Stimulated activated CD4-positive, alpha-beta T cell treated with anti-CD3 and anti-CD28 coated beads, Interleukin-2, amount 100 ng/mL, for 24 hours (primary cell): ENCODE measurements at regions not wholly inside any gene's neighbourhood (a gene's known extent, or its start where the extent isn't known, plus 50 kb on each side); places are given as distances from the start of the nearest gene placed in this dataset.

Source experiments
- DNase-seq, 2 donors: peaks; one replicate each; pipeline ENCODE4 v3.0.0-alpha.2; 2020

DNA sequence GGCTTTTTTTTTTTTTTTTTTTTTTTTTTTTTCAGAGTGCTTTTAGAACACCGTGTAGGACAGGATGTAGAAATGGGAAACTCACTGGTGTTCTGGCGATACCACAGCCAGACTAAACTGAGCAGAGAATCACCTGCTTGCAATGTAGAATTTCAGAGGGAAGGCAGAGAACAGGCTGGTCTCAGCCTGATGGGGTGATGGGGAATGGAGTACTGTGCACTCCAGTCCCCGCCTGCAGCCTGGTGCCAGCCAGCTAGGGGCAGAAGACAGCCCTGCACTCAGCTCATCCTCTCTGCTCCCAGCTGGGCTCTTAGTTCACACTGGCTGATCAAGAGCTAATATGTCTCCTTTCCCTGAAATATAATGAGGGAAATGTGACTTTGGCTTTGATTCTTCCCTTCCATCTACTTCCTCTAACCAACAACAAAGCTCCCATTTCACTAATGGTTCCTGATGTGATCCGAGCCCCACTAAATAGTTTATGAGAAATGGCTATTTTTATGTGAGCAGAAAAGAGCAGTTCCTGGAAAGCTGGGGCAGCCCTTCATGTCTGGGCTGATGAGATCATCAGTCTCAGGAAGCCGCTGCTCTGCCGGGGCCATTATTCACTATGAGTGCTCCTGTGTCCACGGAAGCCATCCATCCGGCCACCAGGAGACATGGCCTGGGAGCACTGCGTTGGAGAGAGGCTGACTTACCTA, 209.7 kb downstream of the GADD45G start:
- no peak for DNase-seq

DNA sequence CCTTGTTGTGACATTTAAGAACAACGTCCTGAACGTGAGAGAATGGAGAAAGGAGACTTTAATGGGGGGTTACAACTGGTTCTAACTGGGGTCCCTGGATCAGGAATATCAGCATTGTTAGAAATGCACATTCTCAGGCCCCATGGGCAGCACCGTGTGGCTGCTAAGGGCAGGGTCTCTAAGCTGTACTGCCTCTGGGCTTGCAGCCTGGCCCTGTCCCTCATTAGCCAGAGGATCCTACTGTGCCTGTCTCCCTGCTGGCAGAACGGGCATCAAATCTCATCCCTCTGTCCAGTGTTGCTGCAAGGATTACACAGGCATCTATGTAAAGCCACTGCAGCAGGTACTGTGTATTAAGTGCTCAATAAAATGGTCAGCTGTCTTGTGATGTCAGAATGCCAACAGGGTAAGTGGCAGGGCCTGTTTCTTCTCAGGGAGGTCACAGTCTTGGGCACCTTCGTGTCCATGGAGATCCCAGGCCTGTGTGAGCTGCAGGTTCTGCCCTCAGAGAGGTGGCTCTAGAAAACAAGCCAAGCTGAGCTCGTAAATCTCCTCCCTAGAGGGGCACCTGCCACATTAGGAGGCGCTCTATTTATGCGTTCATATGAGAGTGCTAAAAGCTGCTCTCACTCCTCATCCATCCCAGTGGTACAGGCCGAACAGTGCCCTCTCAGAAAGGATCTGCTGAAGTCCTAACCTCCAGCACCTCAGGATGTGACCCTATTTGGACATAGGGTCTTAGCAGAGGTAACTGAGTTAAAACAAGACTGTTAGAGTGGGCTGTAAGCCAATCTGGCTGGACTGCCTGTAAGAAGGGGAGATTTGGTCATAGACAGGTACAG, 210.5 kb downstream of the GADD45G start:
- no peak for DNase-seq

GRCh38 chr9:89815903-89816573, 211.2 kb downstream of the GADD45G start:
- DNase-seq = no peak

- no peak for DNase-seq
Measured at GRCh38 chr9:89817151-89817950, 212.5 kb downstream of the GADD45G start.

DNA sequence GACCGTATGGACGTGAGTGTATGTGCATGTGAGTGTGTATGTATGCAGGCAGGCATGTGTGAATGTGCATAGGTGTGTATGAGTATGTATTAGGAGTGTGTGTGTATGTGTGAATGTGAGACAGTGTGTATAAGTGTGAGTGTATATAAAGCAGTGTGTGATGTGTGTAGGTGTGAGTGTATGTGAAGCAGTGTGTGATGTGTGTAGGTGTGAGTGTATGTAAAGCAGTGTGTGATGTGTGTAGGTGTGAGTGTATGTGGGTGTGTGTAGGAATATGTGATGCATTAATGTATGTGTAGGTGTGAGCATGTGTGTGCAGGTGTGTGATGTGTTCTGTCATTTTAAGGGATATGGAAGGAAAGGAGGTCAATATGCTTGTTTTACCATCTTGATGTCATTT, 215.5 kb downstream of the GADD45G start:
- DNase-seq = no peak

- no peak for DNase-seq
Measured at GRCh38 chr9:89821081-89821480, 216.3 kb downstream of the GADD45G start.

DNA sequence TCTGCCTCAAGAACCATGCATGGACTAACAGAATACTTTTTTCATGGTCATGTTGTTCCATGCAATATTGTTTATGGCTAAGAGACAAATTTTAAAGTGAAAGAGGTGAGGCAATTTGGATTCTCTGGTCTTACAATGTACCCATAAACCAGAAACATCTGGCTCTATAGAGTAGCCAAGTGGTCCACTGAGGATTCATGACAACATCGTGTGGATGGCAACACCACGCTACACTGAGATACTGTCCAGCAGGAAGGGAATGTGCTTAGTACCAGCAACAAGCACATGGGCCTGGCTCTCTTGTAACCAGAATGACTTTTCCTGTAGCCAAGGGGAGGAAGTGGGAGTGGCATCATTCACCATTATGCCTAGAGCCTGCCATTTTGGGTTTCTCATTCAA, 218.2 kb downstream of the GADD45G start:
- DNase-seq = no peak

DNA sequence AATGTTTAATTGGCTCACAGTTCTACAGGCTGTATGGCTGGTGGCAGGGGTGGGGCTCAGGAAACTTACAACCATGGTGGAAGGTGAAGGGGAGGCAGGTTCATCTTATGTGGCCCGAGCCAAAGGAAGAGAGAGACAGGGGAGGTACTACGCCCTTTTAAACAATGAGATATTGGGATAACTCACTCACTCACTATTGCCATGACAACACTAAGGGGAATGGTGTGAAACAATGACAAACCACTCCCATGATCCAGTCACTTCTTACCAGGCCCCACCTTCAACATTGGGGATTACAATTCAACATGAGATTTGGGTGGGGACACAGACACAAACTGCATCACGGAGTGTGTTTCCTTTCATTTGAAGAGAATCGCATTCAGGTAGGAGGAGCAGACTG, 220.9 kb downstream of the GADD45G start:
- DNase-seq = no peak

DNA sequence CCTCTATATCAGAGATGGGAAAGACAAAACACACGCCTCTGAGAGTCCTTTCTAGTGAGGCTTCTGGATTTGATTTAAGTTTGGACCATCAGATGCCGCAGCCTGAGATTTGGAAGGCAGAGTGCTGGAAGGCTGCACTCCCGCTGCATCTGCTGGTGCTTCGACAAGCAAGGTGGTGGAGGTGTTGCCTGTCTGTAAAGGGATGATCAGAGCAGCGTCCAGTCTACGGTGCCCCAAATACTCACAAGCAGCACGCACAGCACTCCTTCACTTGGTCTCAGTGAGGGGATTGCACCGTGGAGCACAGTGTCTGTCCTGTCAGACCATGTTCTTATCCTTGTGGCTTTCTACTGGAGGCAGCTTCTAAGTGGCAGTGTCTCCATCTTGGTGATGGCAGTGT, 221.4 kb downstream of the GADD45G start:
- DNase-seq = peak in 1 of 2 donors; percentile 7

DNA sequence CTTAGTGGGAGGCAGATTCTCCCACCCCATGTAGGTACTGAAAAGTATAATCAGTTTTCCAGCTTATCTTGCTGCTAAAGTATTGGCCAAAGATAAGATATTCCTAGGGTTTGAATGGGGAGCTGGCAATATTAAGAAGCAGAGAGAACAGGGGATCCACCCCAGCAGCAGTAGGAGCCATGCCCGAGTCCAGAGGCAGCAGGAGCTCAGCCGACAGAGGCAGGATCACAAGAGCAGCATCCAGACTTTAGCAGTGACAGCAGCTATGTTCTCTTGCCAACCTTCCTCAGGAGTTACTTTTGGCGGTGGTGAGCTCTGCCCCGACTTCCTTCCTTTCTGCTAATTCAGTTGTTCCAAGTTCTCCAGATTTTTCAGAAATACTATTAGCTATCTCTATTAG, 224.5 kb downstream of the GADD45G start:
- no peak for DNase-seq

DNA sequence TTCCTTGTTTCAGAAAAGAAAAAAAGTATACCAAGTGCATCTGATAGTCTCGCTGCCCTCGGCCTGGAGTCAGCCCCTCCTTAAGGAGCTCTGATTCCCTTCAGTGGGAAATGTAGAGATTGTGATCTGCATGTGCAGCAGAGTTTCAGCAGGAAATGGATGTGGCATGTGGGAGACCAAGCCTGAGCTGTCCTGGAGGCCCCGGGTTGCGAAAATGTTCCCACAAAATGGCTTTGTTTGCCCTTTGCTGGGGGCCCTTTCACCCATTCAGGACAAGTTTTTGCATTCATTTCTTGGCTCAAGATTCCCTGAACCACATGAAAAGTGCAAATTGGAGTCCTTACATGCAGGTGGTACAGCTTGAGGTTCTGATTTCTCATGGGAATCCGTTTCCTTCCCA, 230.9 kb downstream of the GADD45G start:
- no peak for DNase-seq

DNA sequence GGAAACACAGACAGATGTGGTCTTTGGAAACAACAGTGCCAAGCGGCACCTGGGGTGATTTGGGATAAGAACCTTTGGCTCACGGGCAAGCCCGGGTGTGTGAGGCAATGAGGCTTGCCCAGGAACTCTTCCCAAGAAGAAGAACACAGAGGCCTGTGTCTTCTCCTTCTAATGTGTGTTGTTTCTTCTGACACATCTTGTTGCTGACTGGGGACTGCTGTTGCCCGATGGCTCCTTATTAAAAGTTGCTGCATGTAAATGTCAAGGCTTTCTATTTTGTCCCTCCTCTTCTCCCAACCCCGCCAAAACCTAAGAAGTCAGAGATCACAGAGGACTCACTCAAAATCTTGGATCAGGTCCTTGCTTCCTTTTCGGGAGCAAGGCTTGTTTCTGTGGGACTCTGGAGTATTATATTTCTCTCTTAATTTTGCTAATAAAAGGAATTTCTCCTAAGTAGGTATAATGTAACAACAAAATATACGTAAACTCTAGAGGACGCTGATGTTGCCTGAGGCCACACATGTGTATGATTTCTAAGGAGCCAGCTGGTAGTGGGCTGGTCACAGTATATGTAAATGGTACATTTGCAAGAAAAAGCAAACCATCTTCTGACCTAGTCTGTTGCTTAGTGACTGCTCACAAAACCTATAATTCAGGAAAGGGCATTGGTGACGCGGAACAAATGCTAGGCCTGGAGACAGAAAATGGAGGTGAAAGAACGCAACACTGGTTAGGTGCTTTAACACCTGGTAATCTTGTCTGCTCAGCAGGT, 232.5 kb downstream of the GADD45G start:
- DNase-seq = no peak

GRCh38 chr9:89837934-89838310, 233.1 kb downstream of the GADD45G start:
- no peak for DNase-seq

DNA sequence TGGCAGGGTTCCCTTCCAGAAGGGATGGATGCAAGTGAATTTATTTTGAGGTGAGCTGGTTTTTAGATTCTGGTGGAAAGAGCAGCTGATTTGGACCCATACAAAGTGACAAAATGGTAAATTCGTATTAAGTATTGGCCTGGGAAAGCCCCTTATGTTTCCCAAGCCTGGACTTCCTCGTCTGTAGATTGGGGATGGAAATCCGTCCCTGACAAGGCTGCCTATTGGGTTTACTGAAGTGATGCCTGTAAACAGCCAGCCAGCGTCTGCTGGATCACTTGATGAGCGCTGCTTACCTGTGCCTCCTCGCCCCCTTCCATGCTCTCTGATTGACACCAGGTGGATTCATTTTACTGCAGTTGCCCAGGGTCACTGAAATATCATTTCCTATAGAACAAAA, 233.8 kb downstream of the GADD45G start:
- no peak for DNase-seq

GRCh38 chr9:89839449-89839848, 234.6 kb downstream of the GADD45G start:
- no peak for DNase-seq

DNA sequence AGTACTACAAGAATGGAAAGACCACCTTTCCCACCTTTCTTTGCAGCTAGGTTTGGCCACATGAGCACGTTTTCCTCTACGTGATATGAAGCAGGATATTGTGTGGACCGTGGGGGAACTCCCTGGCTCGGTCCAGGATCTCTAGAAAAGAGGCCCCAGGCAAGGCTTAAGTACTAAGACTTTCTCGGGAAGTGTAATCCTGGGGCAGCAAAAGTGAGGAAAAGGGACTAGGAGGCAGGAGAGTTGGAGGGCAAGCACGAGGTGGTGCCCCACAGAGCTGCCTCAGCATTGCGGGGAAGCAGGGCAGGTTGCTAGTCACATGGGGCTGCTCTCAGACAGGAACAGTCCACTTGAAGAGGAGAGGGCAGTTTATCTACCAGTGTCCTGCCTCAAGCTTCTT, 235.1 kb downstream of the GADD45G start:
- DNase-seq = no peak

DNA sequence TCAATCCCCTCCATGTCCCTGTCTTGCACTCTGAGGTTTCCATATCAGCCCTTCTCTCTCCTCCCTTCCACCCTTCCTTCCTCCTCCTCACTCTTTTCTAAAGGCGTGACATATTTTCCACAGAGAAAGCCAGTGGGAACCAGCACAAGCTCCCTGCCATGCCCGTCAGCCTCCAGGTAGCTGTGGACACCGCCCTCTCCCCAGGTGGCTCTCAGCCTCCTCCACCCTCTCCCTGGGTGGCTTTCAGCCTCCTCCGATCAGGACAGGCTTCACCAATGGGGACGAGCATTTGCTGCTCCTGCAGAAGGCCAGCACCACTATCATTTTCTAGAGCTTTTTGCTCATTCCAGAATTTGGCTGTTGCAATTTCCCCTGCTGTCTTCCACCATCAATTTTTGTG, 236.6 kb downstream of the GADD45G start:
- DNase-seq = no peak

GRCh38 chr9:89842267-89842768, 237.5 kb downstream of the GADD45G start:
- no peak for DNase-seq

DNA sequence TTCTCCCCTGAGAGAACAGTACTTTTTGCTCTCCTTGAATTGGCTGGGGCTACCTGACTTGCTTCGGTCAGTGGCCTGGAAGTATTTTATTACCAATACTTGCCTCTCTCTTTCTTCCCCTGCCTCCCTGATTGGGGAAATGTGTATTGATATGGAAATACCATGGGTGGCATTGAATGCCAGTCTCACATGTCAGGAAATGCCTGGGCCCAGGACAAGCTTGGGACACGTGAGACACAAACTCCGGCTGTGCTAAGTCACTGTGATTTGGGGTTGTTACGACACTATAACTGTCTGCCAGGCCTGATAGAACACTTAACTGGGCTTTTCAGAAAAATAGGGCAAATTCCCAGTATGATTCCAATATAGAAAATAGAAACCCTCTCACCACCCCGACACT, 238.3 kb downstream of the GADD45G start:
- no peak for DNase-seq

- no peak for DNase-seq
Measured at GRCh38 chr9:89843591-89843990, 238.8 kb downstream of the GADD45G start.

DNA sequence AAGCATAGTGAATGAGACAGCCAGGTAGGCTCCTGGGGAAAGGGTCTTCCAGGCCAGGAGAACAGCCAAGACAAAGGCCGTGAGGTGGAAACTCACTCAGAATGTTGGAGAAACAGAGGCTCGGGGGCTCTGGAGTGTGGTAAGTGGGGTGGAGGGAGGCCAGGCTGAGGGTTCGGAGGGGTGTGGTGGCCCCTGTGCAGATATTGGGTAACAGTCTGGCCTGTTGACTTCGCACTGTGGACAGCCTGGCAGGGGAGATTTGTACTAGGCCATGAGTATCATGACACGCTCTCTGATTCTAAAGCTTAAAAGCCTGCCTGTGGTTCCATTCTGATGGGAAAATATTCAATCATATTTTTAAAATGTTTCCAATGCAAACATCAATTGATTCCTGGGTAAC, 239.3 kb downstream of the GADD45G start:
- DNase-seq = no peak

DNA sequence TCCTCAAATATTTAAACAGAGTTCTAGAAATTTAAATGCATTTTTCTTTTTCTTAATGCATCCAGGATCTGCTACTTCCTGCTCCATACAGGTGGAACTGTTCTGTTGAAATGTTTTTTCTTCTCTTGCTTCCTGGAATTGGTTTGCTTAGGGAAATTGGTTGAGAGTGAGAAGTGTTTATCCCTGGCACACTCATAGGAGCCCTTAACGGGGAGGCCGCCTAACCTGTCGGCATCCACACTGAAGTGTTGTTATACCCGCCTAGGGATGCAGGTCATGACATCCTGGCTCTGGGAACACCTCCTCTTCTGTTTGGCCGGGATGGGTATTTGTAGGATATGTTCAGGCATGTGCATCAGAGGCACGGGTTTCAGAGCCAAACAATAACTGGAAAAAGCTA, 239.7 kb downstream of the GADD45G start:
- DNase-seq = no peak
